GM12874 (cell line): ENCODE measurements at regions not wholly inside any gene's neighbourhood (a gene's known extent, or its start where the extent isn't known, plus 50 kb on each side); places are given as distances from the start of the nearest gene placed in this dataset.

ENCODE experiments used
- CTCF ChIP-seq: IDR thresholded peaks from 2 replicates; pipeline ENCODE4 v1.5.1; 2011; ENCODE audit warnings: low read depth, mild to moderate bottlenecking, control low read depth, low read length, moderate library complexity; ENCODE audit not compliant: insufficient read depth

DNA sequence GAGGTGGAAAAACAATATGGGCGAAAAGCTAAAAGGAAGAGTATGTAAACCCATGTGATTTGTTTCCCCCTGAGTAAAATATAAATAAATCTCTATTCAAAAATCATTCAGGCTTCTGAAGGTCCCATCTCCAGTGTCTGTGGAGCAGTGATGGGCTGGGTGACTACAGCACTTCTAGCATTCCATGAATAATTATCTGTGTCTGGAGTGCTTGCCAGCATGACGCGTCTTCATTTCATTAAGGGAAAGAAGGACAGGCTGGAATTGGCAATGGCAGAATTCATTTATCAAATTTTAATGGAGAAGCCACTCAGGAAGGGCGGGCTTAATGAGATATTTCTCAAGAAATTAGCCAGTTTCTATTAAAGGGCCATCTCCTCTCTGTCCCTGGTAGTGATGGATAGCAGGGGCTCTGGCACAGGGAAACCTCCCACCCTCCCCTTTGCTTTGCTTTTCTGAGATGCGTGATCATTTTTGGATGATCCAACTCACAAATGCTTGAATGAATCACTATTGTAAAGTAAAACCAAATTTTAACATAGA is 916.3 kb upstream of the SEL1L start:
- no peak for TF ChIP-seq CTCF

DNA sequence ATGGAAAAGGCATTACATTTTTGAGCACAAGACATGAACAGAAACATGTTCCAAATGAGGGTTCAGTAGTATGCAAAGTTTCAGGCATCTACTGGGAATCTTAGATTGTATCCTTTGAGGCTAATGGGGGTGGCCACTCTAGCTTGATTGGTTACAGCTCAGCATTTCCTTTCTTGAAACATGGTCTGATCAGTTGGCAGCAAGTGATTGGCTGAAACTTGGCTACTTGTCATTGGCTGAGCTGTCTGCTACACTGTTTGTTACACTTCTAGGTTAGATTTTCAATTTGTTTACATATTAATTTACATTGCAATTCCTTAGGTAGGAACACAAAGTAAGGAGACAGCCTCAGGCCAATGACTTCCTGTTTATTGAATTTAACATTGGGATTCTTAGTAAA is 918.0 kb upstream of the SEL1L start:
- TF ChIP-seq CTCF: no peak

- TF ChIP-seq CTCF: no peak
These were observed 948.7 kb upstream of the SEL1L start for GRCh38 chr14:82482345-82482744.

DNA sequence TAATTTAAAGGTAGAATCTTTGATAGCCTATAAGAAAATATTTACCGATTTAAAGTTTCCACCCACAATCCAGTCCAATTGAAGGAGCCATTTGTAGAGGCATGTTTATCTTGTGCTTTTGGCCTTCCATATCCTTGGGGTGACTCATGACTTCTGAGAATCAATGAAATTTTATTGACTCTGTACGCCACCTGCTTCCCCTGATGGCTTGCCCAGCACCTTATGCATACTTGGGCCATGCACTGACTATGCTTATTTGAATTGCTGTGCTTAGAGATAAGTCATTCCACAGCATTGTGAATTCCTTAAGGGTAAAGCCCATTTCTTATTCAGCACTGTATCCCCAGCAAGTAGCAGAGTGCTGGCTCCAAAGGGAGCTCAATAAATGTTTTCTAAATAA is 954.8 kb upstream of the SEL1L start:
- TF ChIP-seq CTCF: no peak

DNA sequence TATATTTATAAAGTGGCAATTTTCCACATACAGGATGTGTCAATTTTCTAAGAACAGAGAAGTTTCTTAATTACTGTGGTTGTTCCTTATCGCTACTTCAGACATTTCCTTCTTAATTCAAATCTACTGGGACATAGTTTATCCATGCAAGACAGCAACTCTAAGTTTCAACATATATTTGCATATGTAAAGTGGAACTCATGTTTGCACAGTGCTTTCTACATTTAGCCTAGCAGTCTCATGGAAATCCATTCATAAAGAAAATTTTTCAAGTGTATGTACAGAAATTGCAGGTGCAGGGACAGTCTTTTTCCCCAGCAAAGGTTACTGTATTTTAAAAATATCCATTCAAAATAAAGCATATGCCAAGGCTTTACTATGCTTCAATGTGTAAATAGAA is 956.7 kb upstream of the SEL1L start:
- TF ChIP-seq CTCF: no peak

- TF ChIP-seq CTCF: no peak
These were observed 958.5 kb upstream of the SEL1L start for GRCh38 chr14:82492157-82492556.

- no peak for TF ChIP-seq CTCF
These were observed 966.6 kb upstream of the SEL1L start for GRCh38 chr14:82500222-82500621.

GRCh38 chr14:82501554-82501953 is 967.9 kb upstream of the SEL1L start:
- no peak for TF ChIP-seq CTCF
